ENCODE measurements at regions not wholly inside any gene's neighbourhood (a gene's known extent, or its start where the extent isn't known, plus 50 kb on each side); places are given as distances from the start of the nearest gene placed in this dataset.

GRCh38 chr17:6323626-6324356, 111.1 kb downstream of the AIPL1 start:
- Histone ChIP-seq H3K4me3 (ENCODE audit: low read length) (no peak overlapping the region), H3K27me3 (ENCODE audit: insufficient read depth, low read length) (no peaks in the 10 kb centered on the region), H3K9me3 (ENCODE audit: insufficient read depth, low read depth, low read length) (no peaks in the 10 kb centered on the region), H3K9ac (ENCODE audit: low read depth, low read length) (no peak overlapping the region), H3K4me1 (ENCODE audit: insufficient read depth, low read length) (no peaks in the 10 kb centered on the region), H3K27ac (ENCODE audit: low read length) (no peak overlapping the region), H3K36me3 (ENCODE audit: insufficient read depth, low read depth, low read length) (no peaks in the 10 kb centered on the region)

- Histone ChIP-seq H3K27ac (ENCODE audit: low read length) (no peak overlapping the region), H3K9ac (ENCODE audit: low read depth, low read length) (no peak overlapping the region), H3K4me3 (ENCODE audit: low read length) (no peak overlapping the region), H3K27me3 (ENCODE audit: insufficient read depth, low read length) (no peaks in the 10 kb centered on the region), H3K36me3 (ENCODE audit: insufficient read depth, low read depth, low read length) (no peaks in the 10 kb centered on the region), H3K4me1 (ENCODE audit: insufficient read depth, low read length) (no peaks in the 10 kb centered on the region), H3K9me3 (ENCODE audit: insufficient read depth, low read depth, low read length) (no peaks in the 10 kb centered on the region)
These were observed 112.6 kb downstream of the AIPL1 start for GRCh38 chr17:6322316-6322715.

GRCh38 chr17:6314311-6314710, 120.6 kb downstream of the AIPL1 start:
- no peaks in the 10 kb centered on the region for H3K36me3 ChIP-seq (ENCODE audit: insufficient read depth, low read depth, low read length)
- no peaks in the 10 kb centered on the region for H3K9me3 ChIP-seq (ENCODE audit: insufficient read depth, low read depth, low read length)
- H3K9ac ChIP-seq (ENCODE audit: low read depth, low read length): no peak overlapping the region
- H3K27ac ChIP-seq (ENCODE audit: low read length): no peak overlapping the region
- no peaks in the 10 kb centered on the region for H3K27me3 ChIP-seq (ENCODE audit: insufficient read depth, low read length)
- H3K4me3 ChIP-seq (ENCODE audit: low read length): no peak overlapping the region
- no peaks in the 10 kb centered on the region; the same call in 1 of the 2 replicates for H3K4me1 ChIP-seq (ENCODE audit: insufficient read depth, low read length)

- Histone ChIP-seq H3K27me3 (ENCODE audit: insufficient read depth, low read length) (no peaks in the 10 kb centered on the region), H3K9me3 (ENCODE audit: insufficient read depth, low read depth, low read length) (no peaks in the 10 kb centered on the region), H3K4me1 (ENCODE audit: insufficient read depth, low read length) (no peaks in the 10 kb centered on the region; the same call in 1 of the 2 replicates), H3K9ac (ENCODE audit: low read depth, low read length) (no peak overlapping the region), H3K4me3 (ENCODE audit: low read length) (no peak overlapping the region), H3K36me3 (ENCODE audit: insufficient read depth, low read depth, low read length) (no peaks in the 10 kb centered on the region), H3K27ac (ENCODE audit: low read length) (no peak overlapping the region)
These were observed 121.1 kb downstream of the AIPL1 start for GRCh38 chr17:6313835-6314234.

- Histone ChIP-seq H3K27ac (ENCODE audit: low read length) (no peak overlapping the region), H3K9me3 (ENCODE audit: insufficient read depth, low read depth, low read length) (no peaks in the 10 kb centered on the region), H3K9ac (ENCODE audit: low read depth, low read length) (no peak overlapping the region), H3K27me3 (ENCODE audit: insufficient read depth, low read length) (peaks cover under 1% of the 10 kb centered on the region; the same call in 1 of the 2 replicates), H3K36me3 (ENCODE audit: insufficient read depth, low read depth, low read length) (no peaks in the 10 kb centered on the region), H3K4me3 (ENCODE audit: low read length) (no peak overlapping the region), H3K4me1 (ENCODE audit: insufficient read depth, low read length) (no peaks in the 10 kb centered on the region; the same call in 1 of the 2 replicates)
These were observed 128.1 kb downstream of the AIPL1 start for GRCh38 chr17:6306820-6307219.

GRCh38 chr17:6305613-6306360, 129.1 kb downstream of the AIPL1 start:
- Histone ChIP-seq H3K36me3 (ENCODE audit: insufficient read depth, low read depth, low read length) (no peaks in the 10 kb centered on the region), H3K27me3 (ENCODE audit: insufficient read depth, low read length) (peaks cover 5% of the 10 kb centered on the region; the same call in 1 of the 2 replicates), H3K9me3 (ENCODE audit: insufficient read depth, low read depth, low read length) (no peaks in the 10 kb centered on the region), H3K27ac (ENCODE audit: low read length) (no peak overlapping the region), H3K9ac (ENCODE audit: low read depth, low read length) (no peak overlapping the region), H3K4me3 (ENCODE audit: low read length) (no peak overlapping the region), H3K4me1 (ENCODE audit: insufficient read depth, low read length) (no peaks in the 10 kb centered on the region; the same call in 1 of the 2 replicates)

- H3K9ac ChIP-seq (ENCODE audit: low read depth, low read length): no peak overlapping the region
- no peaks in the 10 kb centered on the region for H3K36me3 ChIP-seq (ENCODE audit: insufficient read depth, low read depth, low read length)
- no peak overlapping the region for H3K4me3 ChIP-seq (ENCODE audit: low read length)
- no peaks in the 10 kb centered on the region; the same call in 1 of the 2 replicates for H3K4me1 ChIP-seq (ENCODE audit: insufficient read depth, low read length)
- H3K27ac ChIP-seq (ENCODE audit: low read length): no peak overlapping the region
- no peaks in the 10 kb centered on the region for H3K9me3 ChIP-seq (ENCODE audit: insufficient read depth, low read depth, low read length)
- peaks cover 5% of the 10 kb centered on the region; the same call in 1 of the 2 replicates for H3K27me3 ChIP-seq (ENCODE audit: insufficient read depth, low read length)
These were observed 129.9 kb downstream of the AIPL1 start for GRCh38 chr17:6304894-6305612.

- no peaks in the 10 kb centered on the region for H3K9me3 ChIP-seq (ENCODE audit: insufficient read depth, low read depth, low read length)
- no peaks in the 10 kb centered on the region for H3K4me1 ChIP-seq (ENCODE audit: insufficient read depth, low read length)
- peaks cover 5% of the 10 kb centered on the region; the same call in 1 of the 2 replicates for H3K27me3 ChIP-seq (ENCODE audit: insufficient read depth, low read length)
- H3K4me3 ChIP-seq (ENCODE audit: low read length): no peak overlapping the region
- no peak overlapping the region for H3K9ac ChIP-seq (ENCODE audit: low read depth, low read length)
- H3K36me3 ChIP-seq (ENCODE audit: insufficient read depth, low read depth, low read length): no peaks in the 10 kb centered on the region
- H3K27ac ChIP-seq (ENCODE audit: low read length): no peak overlapping the region
These were observed 131.3 kb downstream of the AIPL1 start for GRCh38 chr17:6303664-6304063.

- no peaks in the 10 kb centered on the region for H3K4me1 ChIP-seq (ENCODE audit: insufficient read depth, low read length)
- no peaks in the 10 kb centered on the region for H3K9me3 ChIP-seq (ENCODE audit: insufficient read depth, low read depth, low read length)
- H3K36me3 ChIP-seq (ENCODE audit: insufficient read depth, low read depth, low read length): no peaks in the 10 kb centered on the region
- H3K9ac ChIP-seq (ENCODE audit: low read depth, low read length): no peak overlapping the region
- no peak overlapping the region for H3K27ac ChIP-seq (ENCODE audit: low read length)
- no peak overlapping the region for H3K4me3 ChIP-seq (ENCODE audit: low read length)
- 0 out of 2 replicates have a peak, but pooled peaks cover 5% of the 10 kb centered on the region for H3K27me3 ChIP-seq (ENCODE audit: insufficient read depth, low read length)
These were observed 135.6 kb downstream of the AIPL1 start for GRCh38 chr17:6299275-6299674.

- H3K27ac ChIP-seq (ENCODE audit: low read length): no peak overlapping the region
- H3K4me1 ChIP-seq (ENCODE audit: insufficient read depth, low read length): no peaks in the 10 kb centered on the region
- no peak overlapping the region for H3K4me3 ChIP-seq (ENCODE audit: low read length)
- H3K36me3 ChIP-seq (ENCODE audit: insufficient read depth, low read depth, low read length): no peaks in the 10 kb centered on the region
- H3K27me3 ChIP-seq (ENCODE audit: insufficient read depth, low read length): 0 out of 2 replicates have a peak, but pooled peaks cover 5% of the 10 kb centered on the region
- no peak overlapping the region for H3K9ac ChIP-seq (ENCODE audit: low read depth, low read length)
- no peaks in the 10 kb centered on the region for H3K9me3 ChIP-seq (ENCODE audit: insufficient read depth, low read depth, low read length)
These were observed 137.0 kb downstream of the AIPL1 start for GRCh38 chr17:6297960-6298359.

GRCh38 chr17:6297119-6297518, 137.8 kb downstream of the AIPL1 start:
- no peak overlapping the region for H3K27ac ChIP-seq (ENCODE audit: low read length)
- H3K9ac ChIP-seq (ENCODE audit: low read depth, low read length): no peak overlapping the region
- no peaks in the 10 kb centered on the region for H3K36me3 ChIP-seq (ENCODE audit: insufficient read depth, low read depth, low read length)
- no peaks in the 10 kb centered on the region for H3K4me1 ChIP-seq (ENCODE audit: insufficient read depth, low read length)
- no peaks in the 10 kb centered on the region for H3K9me3 ChIP-seq (ENCODE audit: insufficient read depth, low read depth, low read length)
- H3K27me3 ChIP-seq (ENCODE audit: insufficient read depth, low read length): 0 out of 2 replicates have a peak, but pooled peaks cover 5% of the 10 kb centered on the region
- no peak overlapping the region for H3K4me3 ChIP-seq (ENCODE audit: low read length)

Measured in iPS-20b (cell line).